ENCODE measurements at regions not wholly inside any gene's neighbourhood (a gene's known extent, or its start where the extent isn't known, plus 50 kb on each side); places are given as distances from the start of the nearest gene placed in this dataset.

GRCh38 chr12:38153737-38154061, 162.9 kb upstream of the ALG10B start:
- no peak for DNase-seq

GRCh38 chr12:38154096-38155019, 162.2 kb upstream of the ALG10B start:
- intact Hi-C loops (cut with DNase I; ENCODE audit: low total_unique reads) (no loop called here), in situ Hi-C loops (cut with MboI; ENCODE audit: low sequenced_read_pairs in 4 of 4) (no loop called here)
- no peaks in the 10 kb centered on the region for H3K27me3 ChIP-seq
- no peak for DNase-seq
- ATAC-seq, result no peak
- TF ChIP-seq, protein P1, sequence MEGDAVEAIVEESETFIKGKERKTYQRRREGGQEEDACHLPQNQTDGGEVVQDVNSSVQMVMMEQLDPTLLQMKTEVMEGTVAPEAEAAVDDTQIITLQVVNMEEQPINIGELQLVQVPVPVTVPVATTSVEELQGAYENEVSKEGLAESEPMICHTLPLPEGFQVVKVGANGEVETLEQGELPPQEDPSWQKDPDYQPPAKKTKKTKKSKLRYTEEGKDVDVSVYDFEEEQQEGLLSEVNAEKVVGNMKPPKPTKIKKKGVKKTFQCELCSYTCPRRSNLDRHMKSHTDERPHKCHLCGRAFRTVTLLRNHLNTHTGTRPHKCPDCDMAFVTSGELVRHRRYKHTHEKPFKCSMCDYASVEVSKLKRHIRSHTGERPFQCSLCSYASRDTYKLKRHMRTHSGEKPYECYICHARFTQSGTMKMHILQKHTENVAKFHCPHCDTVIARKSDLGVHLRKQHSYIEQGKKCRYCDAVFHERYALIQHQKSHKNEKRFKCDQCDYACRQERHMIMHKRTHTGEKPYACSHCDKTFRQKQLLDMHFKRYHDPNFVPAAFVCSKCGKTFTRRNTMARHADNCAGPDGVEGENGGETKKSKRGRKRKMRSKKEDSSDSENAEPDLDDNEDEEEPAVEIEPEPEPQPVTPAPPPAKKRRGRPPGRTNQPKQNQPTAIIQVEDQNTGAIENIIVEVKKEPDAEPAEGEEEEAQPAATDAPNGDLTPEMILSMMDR (IDR thresholded peaks at IDR 0.05 in 4 of 5, conservative IDR thresholded peaks at IDR 0.05 in 1 of 5), result no peak
- TF ChIP-seq POLR2A (IDR thresholded peaks at IDR 0.05), result no peak
- H3K36me3 ChIP-seq, result no peaks in the 10 kb centered on the region
- no peak overlapping the region for H3K4me3 ChIP-seq
- no peak overlapping the region for H3K27ac ChIP-seq
- no peaks in the 10 kb centered on the region for H3K9me3 ChIP-seq
- H3K4me1 ChIP-seq, result no peaks in the 10 kb centered on the region

More at GRCh38 chr12:38153737-38154061, 162.9 kb upstream of the ALG10B start:
- intact Hi-C loops (cut with DNase I; ENCODE audit: low total_unique reads) (no loop called here), in situ Hi-C loops (cut with MboI; ENCODE audit: low sequenced_read_pairs in 4 of 4) (no loop called here)
- Histone ChIP-seq H3K4me1 (no peaks in the 10 kb centered on the region), H3K4me3 (no peak overlapping the region), H3K36me3 (no peaks in the 10 kb centered on the region), H3K27ac (no peak overlapping the region), H3K27me3 (no peaks in the 10 kb centered on the region), H3K9me3 (no peaks in the 10 kb centered on the region)
- TF ChIP-seq, protein P1 (IDR thresholded peaks at IDR 0.05 in 4 of 5, conservative IDR thresholded peaks at IDR 0.05 in 1 of 5), result no peak
- TF ChIP-seq POLR2A (IDR thresholded peaks at IDR 0.05), result no peak
- ATAC-seq, result no peak

GRCh38 chr12:38155020-38155395, 161.6 kb upstream of the ALG10B start:
- intact Hi-C loops (cut with DNase I; ENCODE audit: low total_unique reads), result no loop called here
- Histone ChIP-seq H3K27me3 (no peaks in the 10 kb centered on the region), H3K4me3 (no peak overlapping the region), H3K27ac (no peak overlapping the region), H3K4me1 (no peaks in the 10 kb centered on the region), H3K36me3 (no peaks in the 10 kb centered on the region), H3K9me3 (no peaks in the 10 kb centered on the region)
- DNase-seq (no peak), ATAC-seq (no peak)
- in situ Hi-C loops (cut with MboI; ENCODE audit: low sequenced_read_pairs in 4 of 4), result no loop called here
- TF ChIP-seq, protein P1 (IDR thresholded peaks at IDR 0.05 in 4 of 5, conservative IDR thresholded peaks at IDR 0.05 in 1 of 5), result no peak
- TF ChIP-seq POLR2A (IDR thresholded peaks at IDR 0.05), result no peak

GRCh38 chr12:38155526-38156496, 160.8 kb upstream of the ALG10B start:
- intact Hi-C loops (cut with DNase I; ENCODE audit: low total_unique reads), result no loop called here
- no peaks in the 10 kb centered on the region for H3K36me3 ChIP-seq
- H3K27ac ChIP-seq, result no peak overlapping the region
- H3K4me3 ChIP-seq, result no peak overlapping the region
- in situ Hi-C loops (cut with MboI; ENCODE audit: low sequenced_read_pairs in 4 of 4), result no loop called here
- no peak for TF ChIP-seq POLR2A (IDR thresholded peaks at IDR 0.05)
- TF ChIP-seq, protein P1 (IDR thresholded peaks at IDR 0.05 in 4 of 5, conservative IDR thresholded peaks at IDR 0.05 in 1 of 5), result no peak
- no peaks in the 10 kb centered on the region for H3K27me3 ChIP-seq
- no peak for ATAC-seq
- H3K9me3 ChIP-seq, result no peaks in the 10 kb centered on the region
- H3K4me1 ChIP-seq, result no peaks in the 10 kb centered on the region
- no peak for DNase-seq
